Stimulated activated CD4-positive, alpha-beta T cell treated with anti-CD3 and anti-CD28 coated beads, Interleukin-1b, Interleukin-23, amount 100 ng/mL, for 24 hours (primary cell): ENCODE measurements at regions not wholly inside any gene's neighbourhood (a gene's known extent, or its start where the extent isn't known, plus 50 kb on each side); places are given as distances from the start of the nearest gene placed in this dataset.
"Not testable (repeated sequence)": the region's sequence is repeated elsewhere in the genome, so short reads cannot be mapped to it uniquely, and the experiment has no call there.

Source experiments
- DNase-seq, 4 experiments: peaks; one replicate each; pipeline ENCODE4 v3.0.0-alpha.2; 2020; ENCODE audit warnings: low read depth in 4 of 4, low spot score in 1 of 4

DNA sequence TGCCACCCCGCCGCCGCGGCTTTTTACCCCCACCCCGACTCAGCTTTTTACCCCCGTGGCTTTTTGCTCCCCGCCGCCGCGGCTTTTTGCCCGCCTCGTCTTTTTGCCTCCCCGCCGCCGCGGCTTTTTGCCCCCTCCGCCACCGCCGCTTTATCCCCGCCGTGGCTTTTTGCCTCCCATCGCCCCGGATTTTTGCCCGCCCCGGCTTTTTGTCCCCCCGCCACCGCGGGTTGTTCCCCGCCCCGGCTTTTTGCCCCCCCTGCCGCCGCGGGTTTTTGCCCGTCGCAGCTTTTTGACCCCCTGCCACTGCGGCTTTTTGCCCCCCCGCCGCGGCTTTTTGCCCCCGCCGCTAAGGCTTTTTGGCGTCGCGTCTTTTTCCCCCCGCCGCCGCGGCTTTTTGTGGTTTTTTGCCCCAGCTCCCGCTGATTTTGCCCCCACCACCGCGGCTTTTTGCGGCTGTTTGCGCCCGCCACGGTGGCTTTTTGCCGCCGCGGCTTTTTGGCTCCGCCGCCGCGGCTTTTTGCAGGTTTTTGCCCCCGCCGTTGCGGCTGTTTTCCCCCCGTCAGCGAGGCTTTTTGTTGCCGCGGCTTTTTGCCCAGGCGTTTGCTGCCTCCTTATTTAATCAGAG is 597.2 kb downstream of the GOLGA6L6 start:
- DNase-seq, result no peak

DNA sequence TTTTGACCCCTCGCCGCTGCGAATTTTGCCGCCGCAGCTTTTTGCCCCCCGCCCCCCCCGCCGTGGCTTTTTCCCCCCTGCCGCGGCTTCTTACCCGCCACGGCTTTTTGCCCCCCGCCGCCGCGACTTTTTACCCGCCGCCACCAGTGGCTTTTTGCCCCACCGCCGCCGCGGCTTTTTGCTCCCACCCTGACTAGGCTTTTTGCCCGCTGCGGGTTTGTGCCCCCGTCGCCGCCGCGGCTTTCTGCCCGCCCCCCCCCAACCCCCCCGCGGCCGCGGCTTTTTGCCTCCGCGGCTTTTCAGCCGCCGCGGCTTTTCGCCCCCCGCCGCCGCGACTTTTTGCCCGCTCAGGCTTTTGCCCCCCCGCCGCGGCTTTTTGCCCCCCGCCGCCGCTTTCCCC is 598.1 kb downstream of the GOLGA6L6 start:
- DNase-seq, result no peak

DNA sequence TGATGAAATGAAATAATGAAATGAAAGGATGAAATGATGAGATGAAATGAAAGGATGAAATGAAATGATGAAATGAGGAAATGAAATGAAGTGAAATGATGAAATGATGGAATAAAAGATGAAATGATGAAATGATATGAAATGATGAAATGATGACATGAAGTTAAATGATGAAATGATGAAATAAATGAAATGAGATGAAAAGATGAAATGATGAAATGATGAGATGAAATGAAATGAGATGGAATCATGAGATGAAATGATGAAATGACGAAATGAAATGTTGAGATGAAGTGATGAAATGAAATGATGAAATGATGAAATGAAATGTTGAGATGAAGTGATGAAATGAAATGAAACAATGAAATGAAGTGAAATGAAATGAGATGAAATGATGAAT is 638.3 kb downstream of the GOLGA6L6 start:
- DNase-seq, result not testable (repeated sequence)

DNA sequence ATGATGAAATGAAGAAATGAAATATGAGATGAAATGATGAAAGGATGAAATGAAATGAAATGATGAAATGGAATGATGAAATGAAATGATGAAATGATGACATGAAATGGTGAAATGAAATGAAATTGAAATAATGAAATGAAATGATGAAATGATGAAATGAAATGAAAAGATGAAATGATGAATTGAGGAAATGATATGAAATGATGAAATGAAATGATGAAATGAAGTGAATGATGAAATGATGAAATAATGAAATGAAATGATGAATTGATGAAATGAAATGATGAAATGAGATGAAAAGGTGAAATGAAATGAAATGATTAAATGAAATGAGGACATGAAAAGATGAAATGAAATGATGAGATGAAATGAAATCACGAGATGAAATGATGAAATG is 639.2 kb downstream of the GOLGA6L6 start:
- DNase-seq, result not testable (repeated sequence)

DNA sequence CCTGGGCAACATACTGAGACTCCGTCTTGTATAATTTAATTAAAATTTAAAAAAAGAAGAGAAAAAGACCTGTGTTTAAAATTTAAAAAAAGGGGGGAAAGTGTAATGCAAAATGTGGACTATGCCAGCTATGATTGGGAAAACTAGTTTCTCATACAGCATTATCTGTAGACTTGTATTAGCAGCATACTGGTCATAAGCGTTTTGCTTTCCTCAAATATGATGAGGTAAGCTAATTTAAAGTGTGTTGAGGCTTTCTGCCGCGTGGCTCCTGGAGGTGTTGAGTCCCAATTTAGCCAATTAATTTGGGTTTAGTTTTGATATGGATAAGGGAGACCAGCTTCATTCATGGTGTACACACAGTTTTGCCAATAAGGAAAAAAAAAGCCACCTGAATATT is 640.2 kb downstream of the GOLGA6L6 start:
- not testable (repeated sequence) for DNase-seq

DNA sequence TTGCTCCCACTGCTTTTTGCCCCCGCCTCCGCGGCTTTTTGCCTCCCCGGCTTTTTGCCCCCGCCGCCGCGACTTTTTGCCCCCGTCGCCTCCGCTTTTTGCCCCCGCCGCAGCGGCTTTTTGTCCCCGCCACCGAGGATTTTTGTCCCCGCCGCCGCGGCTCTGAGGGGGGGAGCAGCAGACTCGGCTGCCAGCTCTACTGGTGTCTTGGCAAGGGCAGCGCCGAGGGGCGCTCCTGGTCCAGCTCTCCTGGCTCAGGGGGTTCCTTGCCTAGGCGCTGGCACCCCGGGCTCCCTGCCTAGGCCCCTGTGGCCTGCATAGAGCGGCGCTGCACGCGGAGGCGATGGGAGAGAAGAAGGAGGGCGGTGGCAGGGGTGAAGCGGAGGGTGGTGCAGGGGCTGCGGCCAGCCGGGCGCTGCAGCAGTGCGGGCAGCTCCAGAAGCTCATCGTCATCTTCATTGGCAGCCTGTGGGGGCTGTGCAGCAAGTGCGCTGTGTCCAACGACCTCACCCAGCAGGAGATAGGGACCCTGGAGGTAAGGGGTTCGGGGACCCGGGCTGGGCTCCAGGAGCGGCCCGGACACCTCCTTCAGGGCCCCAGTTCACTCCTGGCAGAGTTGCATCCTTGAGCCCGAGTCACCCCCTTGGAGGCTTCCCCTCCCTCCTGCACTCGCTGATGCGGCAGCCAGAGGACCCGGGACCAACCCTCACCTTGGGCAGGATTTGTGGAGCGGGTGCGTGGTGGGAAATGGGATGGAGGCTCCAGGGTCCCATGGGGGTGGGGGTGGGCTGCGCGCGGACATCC is 642.4 kb downstream of the GOLGA6L6 start:
- no peak for DNase-seq

DNA sequence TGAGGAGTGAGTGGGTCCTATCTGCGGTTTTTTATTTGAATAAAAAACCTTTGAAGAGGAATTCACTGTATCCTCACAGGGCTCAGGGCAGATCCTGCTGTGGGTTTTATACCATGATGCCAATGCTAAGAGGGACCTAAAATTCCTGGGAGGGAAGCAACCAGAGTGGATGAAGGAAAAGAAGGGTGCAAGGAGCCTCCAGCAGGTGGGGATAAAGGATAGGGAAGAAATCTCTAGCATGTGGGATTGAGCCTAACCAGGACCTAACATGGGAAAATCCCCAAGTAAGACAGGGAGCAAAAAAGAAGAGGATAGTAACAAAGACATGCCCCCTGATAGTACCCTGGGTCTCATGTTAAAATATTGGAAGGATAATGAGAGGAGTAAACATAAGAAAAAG is 652.8 kb downstream of the GOLGA6L6 start:
- not testable (repeated sequence) for DNase-seq

DNA sequence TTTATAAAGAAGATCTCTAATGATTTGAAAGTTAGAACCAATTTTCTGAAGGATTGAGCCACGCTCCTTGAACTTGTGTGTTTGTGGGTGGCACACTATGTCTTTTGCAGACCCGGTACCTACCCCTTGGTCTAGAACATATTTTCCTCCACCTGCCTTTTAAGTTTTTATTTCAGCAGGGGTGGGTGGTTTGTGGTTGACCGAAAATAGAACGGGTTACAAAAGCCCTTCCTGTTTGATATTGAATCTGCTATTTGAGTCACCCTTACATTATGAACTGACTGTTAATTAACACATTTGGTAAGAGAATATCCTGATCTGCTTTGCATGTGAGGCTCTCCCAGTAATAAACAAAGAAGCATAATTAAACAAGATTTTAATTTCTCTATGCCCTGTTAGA is 697.5 kb downstream of the GOLGA6L6 start:
- DNase-seq, result not testable (repeated sequence)
